Body of pancreas (tissue), 4 donors: ENCODE measurements at regions not wholly inside any gene's neighbourhood (a gene's known extent, or its start where the extent isn't known, plus 50 kb on each side); places are given as distances from the start of the nearest gene placed in this dataset.

Experiments used
- POLR2A ChIP-seq, 3 donors: fragments of 450-650 bp; IDR thresholded peaks; one replicate each; pipeline ENCODE4 v1.6.1; 2016; ENCODE audit warnings: antibody characterized with exemption in 3 of 3, mild to moderate bottlenecking in 2 of 3
- TF ChIP-seq, protein P1 (sequence below), 7 experiments: fragments of 450-650 bp in 4 of 7; fragments of 200-600 bp in 3 of 7; sonication (generic) in 3 of 7; IDR thresholded peaks; one replicate each; pipeline ENCODE4 v1.5.1; 2016 to 2019; ENCODE audit warnings: antibody characterized with exemption in 7 of 7

DNA sequence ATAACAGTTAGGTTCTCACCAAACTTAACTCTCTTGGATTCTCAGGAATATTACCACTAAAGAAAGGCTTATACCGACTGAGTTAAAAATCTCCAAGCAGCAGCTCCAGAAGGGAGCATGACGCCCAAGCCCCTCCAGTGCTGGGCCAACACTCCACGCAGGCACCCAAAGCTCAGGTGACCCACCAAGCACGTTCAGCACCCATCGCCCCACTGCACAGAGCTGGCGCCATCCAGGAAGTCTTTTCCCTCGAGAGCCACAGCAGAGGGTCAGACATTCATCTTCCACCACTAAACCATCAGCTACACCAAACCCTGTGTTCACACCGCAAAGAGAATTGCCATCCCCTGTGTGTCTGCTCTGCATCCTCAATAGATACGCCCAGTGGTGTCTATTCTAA is 65.7 kb downstream of the SOX1 start:
- TF ChIP-seq, protein P1, sequence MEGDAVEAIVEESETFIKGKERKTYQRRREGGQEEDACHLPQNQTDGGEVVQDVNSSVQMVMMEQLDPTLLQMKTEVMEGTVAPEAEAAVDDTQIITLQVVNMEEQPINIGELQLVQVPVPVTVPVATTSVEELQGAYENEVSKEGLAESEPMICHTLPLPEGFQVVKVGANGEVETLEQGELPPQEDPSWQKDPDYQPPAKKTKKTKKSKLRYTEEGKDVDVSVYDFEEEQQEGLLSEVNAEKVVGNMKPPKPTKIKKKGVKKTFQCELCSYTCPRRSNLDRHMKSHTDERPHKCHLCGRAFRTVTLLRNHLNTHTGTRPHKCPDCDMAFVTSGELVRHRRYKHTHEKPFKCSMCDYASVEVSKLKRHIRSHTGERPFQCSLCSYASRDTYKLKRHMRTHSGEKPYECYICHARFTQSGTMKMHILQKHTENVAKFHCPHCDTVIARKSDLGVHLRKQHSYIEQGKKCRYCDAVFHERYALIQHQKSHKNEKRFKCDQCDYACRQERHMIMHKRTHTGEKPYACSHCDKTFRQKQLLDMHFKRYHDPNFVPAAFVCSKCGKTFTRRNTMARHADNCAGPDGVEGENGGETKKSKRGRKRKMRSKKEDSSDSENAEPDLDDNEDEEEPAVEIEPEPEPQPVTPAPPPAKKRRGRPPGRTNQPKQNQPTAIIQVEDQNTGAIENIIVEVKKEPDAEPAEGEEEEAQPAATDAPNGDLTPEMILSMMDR (IDR thresholded peaks at IDR 0.05), result no peak
- no peak for TF ChIP-seq POLR2A (IDR thresholded peaks at IDR 0.05)
